ENCODE measurements at regions not wholly inside any gene's neighbourhood (a gene's known extent, or its start where the extent isn't known, plus 50 kb on each side); places are given as distances from the start of the nearest gene placed in this dataset.
A peak's percentile ranks its signal among the peaks of the same experiment; 100 is the strongest.

- Histone ChIP-seq H2BK5ac (ENCODE audit: low read depth, low read length, poor library complexity, severe bottlenecking) (no peak overlapping the region), H3K27ac (ENCODE audit: insufficient read depth, low read length) (no peak overlapping the region), H3K18ac (ENCODE audit: low read depth, low read length) (no peak overlapping the region), H3K9me1 (ENCODE audit: insufficient read depth, low read length) (no peaks in the 10 kb centered on the region), H4K91ac (ENCODE audit: insufficient read depth, low read depth, low read length) (no peak overlapping the region), H2AK5ac (ENCODE audit: low read depth, low read length) (peak overlapping the region; percentile 43; the same call in 1 of the 2 replicates), H3K4ac (ENCODE audit: low read depth, low read length) (no peak overlapping the region), H3K4me1 (ENCODE audit: control insufficient read depth, insufficient read depth, low read length) (no peaks in the 10 kb centered on the region; the same call in 1 of the 2 replicates), H2AK9ac (replicated peaks; ENCODE audit: low read depth, low read length, poor library complexity) (no peak overlapping the region), H2BK15ac (ENCODE audit: low read depth, low read length) (no peak overlapping the region), H3K9ac (ENCODE audit: low read depth, low read length) (no peak overlapping the region), H3K56ac (ENCODE audit: extremely low read depth, insufficient read depth, low read length) (no peak overlapping the region), H3K4me3 (ENCODE audit: insufficient read depth, low read depth, low read length) (no peak overlapping the region), H4K20me1 (ENCODE audit: insufficient read depth, low read length) (no peaks in the 10 kb centered on the region), H3K9me3 (ENCODE audit: control insufficient read depth, insufficient read depth, low read length) (no peaks in the 10 kb centered on the region), H4K8ac (ENCODE audit: low read depth in 2 of 2, low read length in 2 of 2) (no peak overlapping the region), H3K14ac (replicated peaks; ENCODE audit: low read depth, low read length) (no peak overlapping the region), H3K23ac (ENCODE audit: low read depth, low read length) (no peak overlapping the region), H4K5ac (ENCODE audit: low read depth, low read length) (no peak overlapping the region), H2BK120ac (ENCODE audit: low read depth, low read length) (no peak overlapping the region; the same call in 1 of the 2 replicates), H3K36me3 (ENCODE audit: control insufficient read depth, insufficient read depth, low read length) (no peaks in the 10 kb centered on the region), H3K4me2 (ENCODE audit: low read depth, low read length) (no peak overlapping the region), H2BK20ac (ENCODE audit: low read depth, low read length) (peak overlapping the region; percentile 20; the same call in 1 of the 2 replicates), H2AFZ (replicated peaks; ENCODE audit: low read length, poor library complexity) (no peak overlapping the region), H3K79me1 (ENCODE audit: low read depth in 1 of 2, low read length in 2 of 2) (no peaks in the 10 kb centered on the region), H3K27me3 (ENCODE audit: control insufficient read depth, insufficient read depth, low read length) (no peaks in the 10 kb centered on the region)
- 64% methylated on average over 2 of the region's 8 CpGs; no CpG with 5 or more reads in 1 of the 2 experiments for WGBS, 2 experiments (ENCODE audit: extremely low coverage in 2 of 2, insufficient read length in 1 of 2)
- ATAC-seq (ENCODE audit: low read depth) (no peak), DNase-seq (no peak)
- intact Hi-C loops (cut with micrococcal nuclease) (no loop called here), dilution Hi-C loops (cut with HindIII; ENCODE audit: low sequenced_read_pairs, unreplicated experiment) (no loop called here), in situ Hi-C loops (cut with MboI; ENCODE audit: low sequenced_read_pairs) (no loop called here)
- ChIA-PET CTCF (no interaction called here), POLR2A (ENCODE audit: unreplicated experiment) (no interaction called here)
- no TSS peak for BruUV-seq (replicated peaks)
- TF ChIP-seq MXI1 (IDR thresholded peaks at IDR 0.05; ENCODE audit: borderline replicate concordance, low read depth, low read length) (no peak), FOS (IDR thresholded peaks at IDR 0.05; ENCODE audit: low read depth, low read length) (no peak), CHD1 (IDR thresholded peaks at IDR 0.05; ENCODE audit: low read depth, low read length) (no peak), USF2 (IDR thresholded peaks at IDR 0.05; ENCODE audit: low read depth, low read length) (no peak), MAFK (IDR thresholded peaks at IDR 0.05; ENCODE audit: low read depth, low read length) (no peak)
Observed at GRCh38 chr7:115229401-115230105, 307.7 kb downstream of the MDFIC start.
